Panc1 (cell line): ENCODE measurements at regions not wholly inside any gene's neighbourhood (a gene's known extent, or its start where the extent isn't known, plus 50 kb on each side); places are given as distances from the start of the nearest gene placed in this dataset.

Source experiments
- ATAC-seq: fragments of 200-7000 bp; cut with Tn5 transposase; 2 replicates; pipeline ENCODE4 v1.9.1; 2020; ENCODE audit warnings: mild to moderate bottlenecking, moderate library complexity
- BruUV-seq: library from RNA; stranded (reverse); fragments of 400-500 nt; replicated peaks from 2 replicates; lab custom pipeline; 2021; lab: Mats Ljungman, UMichigan
- CTCF ChIA-PET: fragments of 300-600 bp; sonication (Branson Sonifier 250); formaldehyde crosslinking; loops from one replicate; lab custom pipeline; 2022; ENCODE audit warnings: antibody characterized with exemption; lab: Charles Lee
- POLR2A ChIA-PET: fragments of 300-600 bp; sonication (Branson Sonifier 250); formaldehyde crosslinking; loops from one replicate; lab custom pipeline; 2022; ENCODE audit warnings: antibody characterized with exemption; lab: Charles Lee
- DNase-seq: peaks from one replicate; pipeline ENCODE4 v3.0.0-alpha.2; 2010; ENCODE audit warnings: low read depth, low spot score
- H3K27ac ChIP-seq: 2 replicates; pipeline ENCODE4 v1.5.1; 2011; ENCODE audit warnings: mild to moderate bottlenecking, low read length, inconsistent platforms
- H3K27me3 ChIP-seq: fragments of 200-500 bp; sonication (Bioruptor generic); 2 replicates; pipeline ENCODE4 v1.6.0; 2014; ENCODE audit warnings: low read length, inconsistent platforms; ENCODE audit not compliant: control insufficient read depth, insufficient read depth
- H3K36me3 ChIP-seq: fragments of 200-500 bp; sonication (Bioruptor generic); 2 replicates; pipeline ENCODE4 v1.5.1; 2014; ENCODE audit warnings: inconsistent platforms, mild to moderate bottlenecking, low read length, moderate library complexity; ENCODE audit not compliant: control insufficient read depth, insufficient read depth
- H3K4me1 ChIP-seq: 2 replicates; pipeline ENCODE4 v1.5.1; 2011; ENCODE audit warnings: inconsistent platforms, mild to moderate bottlenecking, low read length, moderate library complexity; ENCODE audit not compliant: control insufficient read depth, insufficient read depth
- H3K4me3 ChIP-seq, 2 experiments: 2 replicates each; pipeline ENCODE4 v1.5.1; 2011 to 2012; ENCODE audit warnings: low read depth in 2 of 2, low read length in 2 of 2, mild to moderate bottlenecking in 2 of 2, inconsistent platforms in 1 of 2, moderate library complexity in 1 of 2
- H3K9me3 ChIP-seq: fragments of 200-500 bp; sonication (Bioruptor generic); 2 replicates; pipeline ENCODE4 v1.5.1; 2014; ENCODE audit warnings: low read depth, mild to moderate bottlenecking, inconsistent platforms, low read length, moderate library complexity; ENCODE audit not compliant: control insufficient read depth, insufficient read depth
- CTCF ChIP-seq: fragments of 450-650 bp; IDR thresholded peaks from 2 replicates; pipeline ENCODE4 v1.5.1; 2017; ENCODE audit warnings: mild to moderate bottlenecking
- POLR2AphosphoS5 ChIP-seq: IDR thresholded peaks from 2 replicates; pipeline ENCODE4 v1.6.1; 2012; ENCODE audit warnings: mild to moderate bottlenecking, low read depth, low read length, moderate library complexity
- SIN3A ChIP-seq: IDR thresholded peaks from 2 replicates; pipeline ENCODE4 v1.6.1; 2012; ENCODE audit warnings: low read depth, mild to moderate bottlenecking, low read length, moderate library complexity, borderline replicate concordance; ENCODE audit not compliant: insufficient read depth
- TCF7L2 ChIP-seq: IDR thresholded peaks from 2 replicates; pipeline ENCODE4 v1.6.1; 2011; ENCODE audit warnings: mild to moderate bottlenecking, low read depth, low read length, inconsistent platforms
- in situ Hi-C: cut with HindIII; loops from 2 replicates; pipeline ENCODE4 v1.10.0; 2016; ENCODE audit warnings: low sequenced_read_pairs, low pct_unique_long_range_greater_than_20kb
- intact Hi-C: fragments of 100-400 bp; cut with micrococcal nuclease; formaldehyde crosslinking; loops from one replicate; pipeline ENCODE4 v1.10.0; 2022; ENCODE audit not compliant: unreplicated experiment
- TF ChIP-seq, protein P1 (sequence below), 2 experiments: IDR thresholded peaks; 2 replicates each; pipeline ENCODE4 v1.6.1; 2011 to 2012; ENCODE audit warnings: low read depth in 2 of 2, control low read depth in 1 of 2, low read length in 1 of 2, mild to moderate bottlenecking in 1 of 2, moderate library complexity in 1 of 2; ENCODE audit not compliant: insufficient read depth in 1 of 2

- intact Hi-C loops, result no loop called here
- Histone ChIP-seq H3K4me3 (no peak overlapping the region), H3K9me3 (no peaks in the 10 kb centered on the region), H3K27me3 (peaks cover 7% of the 10 kb centered on the region; the same call in 1 of the 2 replicates), H3K27ac (no peak overlapping the region), H3K36me3 (no peaks in the 10 kb centered on the region), H3K4me1 (no peaks in the 10 kb centered on the region)
- in situ Hi-C loops, result no loop called here
- no peak for ATAC-seq
- DNase-seq, result no peak
- ChIA-PET POLR2A (no interaction called here), CTCF (no interaction called here)
- no TSS peak for BruUV-seq
- TF ChIP-seq SIN3A (no peak), TCF7L2 (no peak), CTCF (no peak), POLR2AphosphoS5 (no peak)
- TF ChIP-seq, protein P1, sequence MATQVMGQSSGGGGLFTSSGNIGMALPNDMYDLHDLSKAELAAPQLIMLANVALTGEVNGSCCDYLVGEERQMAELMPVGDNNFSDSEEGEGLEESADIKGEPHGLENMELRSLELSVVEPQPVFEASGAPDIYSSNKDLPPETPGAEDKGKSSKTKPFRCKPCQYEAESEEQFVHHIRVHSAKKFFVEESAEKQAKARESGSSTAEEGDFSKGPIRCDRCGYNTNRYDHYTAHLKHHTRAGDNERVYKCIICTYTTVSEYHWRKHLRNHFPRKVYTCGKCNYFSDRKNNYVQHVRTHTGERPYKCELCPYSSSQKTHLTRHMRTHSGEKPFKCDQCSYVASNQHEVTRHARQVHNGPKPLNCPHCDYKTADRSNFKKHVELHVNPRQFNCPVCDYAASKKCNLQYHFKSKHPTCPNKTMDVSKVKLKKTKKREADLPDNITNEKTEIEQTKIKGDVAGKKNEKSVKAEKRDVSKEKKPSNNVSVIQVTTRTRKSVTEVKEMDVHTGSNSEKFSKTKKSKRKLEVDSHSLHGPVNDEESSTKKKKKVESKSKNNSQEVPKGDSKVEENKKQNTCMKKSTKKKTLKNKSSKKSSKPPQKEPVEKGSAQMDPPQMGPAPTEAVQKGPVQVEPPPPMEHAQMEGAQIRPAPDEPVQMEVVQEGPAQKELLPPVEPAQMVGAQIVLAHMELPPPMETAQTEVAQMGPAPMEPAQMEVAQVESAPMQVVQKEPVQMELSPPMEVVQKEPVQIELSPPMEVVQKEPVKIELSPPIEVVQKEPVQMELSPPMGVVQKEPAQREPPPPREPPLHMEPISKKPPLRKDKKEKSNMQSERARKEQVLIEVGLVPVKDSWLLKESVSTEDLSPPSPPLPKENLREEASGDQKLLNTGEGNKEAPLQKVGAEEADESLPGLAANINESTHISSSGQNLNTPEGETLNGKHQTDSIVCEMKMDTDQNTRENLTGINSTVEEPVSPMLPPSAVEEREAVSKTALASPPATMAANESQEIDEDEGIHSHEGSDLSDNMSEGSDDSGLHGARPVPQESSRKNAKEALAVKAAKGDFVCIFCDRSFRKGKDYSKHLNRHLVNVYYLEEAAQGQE (IDR thresholded peaks at IDR 0.05; ENCODE audit: insufficient read depth in 1 of 2, low read depth in 2 of 2, low read length in 1 of 2), result no peak
Measured at GRCh38 chr18:73923866-73924265, 223.8 kb downstream of the FBXO15 start.

DNA sequence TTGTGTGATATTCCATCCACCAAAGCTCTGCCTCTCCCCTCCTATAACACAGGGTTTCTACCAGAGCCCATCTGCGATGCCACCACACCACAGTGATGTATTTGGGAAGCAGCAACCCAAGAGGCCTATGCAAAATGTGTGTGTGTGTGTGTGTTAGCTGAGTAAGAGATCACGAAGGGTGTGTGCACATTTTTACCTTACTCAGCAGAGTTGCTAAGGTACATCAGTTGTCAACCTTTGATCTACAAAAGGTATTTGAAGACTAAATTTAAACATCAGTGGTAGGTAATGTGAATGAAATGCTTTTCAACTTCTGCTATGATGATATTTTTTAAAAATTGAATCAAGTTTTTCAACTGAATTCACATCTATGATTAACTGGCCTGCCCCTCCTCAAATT lies 227.6 kb downstream of the FBXO15 start:
- Histone ChIP-seq H3K4me3 (no peak overlapping the region), H3K4me1 (no peaks in the 10 kb centered on the region), H3K27me3 (peaks cover 6% of the 10 kb centered on the region; the same call in 1 of the 2 replicates), H3K9me3 (no peaks in the 10 kb centered on the region), H3K27ac (no peak overlapping the region), H3K36me3 (no peaks in the 10 kb centered on the region)
- intact Hi-C loops (no loop called here), in situ Hi-C loops (no loop called here)
- CTCF ChIA-PET, result no interaction called here
- no TSS peak for BruUV-seq
- TF ChIP-seq SIN3A, result no peak
- TF ChIP-seq CTCF, result no peak
- TF ChIP-seq, protein P1 (IDR thresholded peaks at IDR 0.05; ENCODE audit: insufficient read depth in 1 of 2, low read depth in 2 of 2, low read length in 1 of 2), result no peak
- TF ChIP-seq POLR2AphosphoS5, result no peak
- no peak for TF ChIP-seq TCF7L2
- ATAC-seq, result no peak
- POLR2A ChIA-PET, result no interaction called here
- no peak for DNase-seq
